ENCODE measurements at regions not wholly inside any gene's neighbourhood (a gene's known extent, or its start where the extent isn't known, plus 50 kb on each side); places are given as distances from the start of the nearest gene placed in this dataset.
"Not testable (repeated sequence)": the region's sequence is repeated elsewhere in the genome, so short reads cannot be mapped to it uniquely, and the experiment has no call there.

GRCh38 chr2:75375646-75376582 lies 176.6 kb upstream of the TACR1 start:
- POLR2A ChIA-PET = no interaction called here
- Histone ChIP-seq H3K27ac (ENCODE audit: control insufficient read depth, insufficient read depth) (no peak overlapping the region), H2AFZ (ENCODE audit: control insufficient read depth, low read depth, low read length) (no peak overlapping the region), H3K4me3 (no peak overlapping the region), H3K27me3 (replicated peaks in 1 of 2; ENCODE audit: control insufficient read depth in 2 of 2, insufficient read depth in 2 of 2, low read length in 1 of 2) (no peaks in the 10 kb centered on the region), H3K4me1 (ENCODE audit: control insufficient read depth, insufficient read depth, low read length) (no peaks in the 10 kb centered on the region), H3K36me3 (ENCODE audit: control insufficient read depth in 2 of 2, insufficient read depth in 2 of 2, low read length in 1 of 2) (no peaks in the 10 kb centered on the region; a peak in 1 of 4 replicates), H3K79me2 (ENCODE audit: control insufficient read depth, insufficient read depth, low read length) (no peaks in the 10 kb centered on the region), H4K20me1 (ENCODE audit: control insufficient read depth, insufficient read depth) (no peaks in the 10 kb centered on the region), H3K4me2 (ENCODE audit: control insufficient read depth, insufficient read depth) (no peak overlapping the region), H3K9me3 (replicated peaks; ENCODE audit: control insufficient read depth, insufficient read depth, low read length) (no peaks in the 10 kb centered on the region; the same call in 2 of the 3 replicates), H3K9ac (ENCODE audit: control insufficient read depth, insufficient read depth, low read length) (no peak overlapping the region)
- WGBS (ENCODE audit: insufficient coverage, insufficient replicate concordance, low lambda C conversion rate, missing lambda C conversion rate) = 68% methylated on average over 3 of the region's 3 CpGs
- SMC1A ChIA-PET (ENCODE audit: uncharacterized antibody, unreplicated experiment) = interaction anchor here (1.0 to 1.3 kb wide), 2 partner anchors 10 to 33 kb away, joined by 3 read pairs; no protein-coding TSS in a partner anchor
- TF ChIP-seq POLR2AphosphoS2 (IDR thresholded peaks at IDR 0.05; ENCODE audit: low read depth, low read length) (no peak), MAX (IDR thresholded peaks at IDR 0.05; ENCODE audit: low read depth, low read length) (no peak)
- DNase-seq (ENCODE audit: low read depth, low spot score) = no peak
- in situ Hi-C loops (cut with MboI) (no loop called here), intact Hi-C loops (cut with micrococcal nuclease; ENCODE audit: unreplicated experiment) (no loop called here)
- BruUV-seq (replicated peaks) = no TSS peak
- no peak for FAIRE-seq
- RAD21 ChIA-PET (ENCODE audit: unreplicated experiment) = interaction anchor here (0.7 kb wide), 1 partner anchor 105 kb away, joined by 3 read pairs; no protein-coding TSS in a partner anchor
- ATAC-seq = no peak
- CTCF ChIA-PET = interaction anchor here (1.0 kb wide), 1 partner anchor 20 kb away, joined by 3 read pairs; no protein-coding TSS in a partner anchor

GRCh38 chr2:75374414-75374957 lies 175.2 kb upstream of the TACR1 start:
- H2AFZ ChIP-seq (ENCODE audit: control insufficient read depth, low read depth, low read length); intact Hi-C loops (cut with micrococcal nuclease; ENCODE audit: unreplicated experiment); H3K4me2 ChIP-seq (ENCODE audit: control insufficient read depth, insufficient read depth); H3K27ac ChIP-seq (ENCODE audit: control insufficient read depth, insufficient read depth); DNase-seq (ENCODE audit: low read depth, low spot score); BruUV-seq (replicated peaks); H3K27me3 ChIP-seq (replicated peaks in 1 of 2; ENCODE audit: control insufficient read depth in 2 of 2, insufficient read depth in 2 of 2, low read length in 1 of 2); H3K4me1 ChIP-seq (ENCODE audit: control insufficient read depth, insufficient read depth, low read length); H4K20me1 ChIP-seq (ENCODE audit: control insufficient read depth, insufficient read depth); H3K9ac ChIP-seq (ENCODE audit: control insufficient read depth, insufficient read depth, low read length); RAD21 ChIA-PET (ENCODE audit: unreplicated experiment); ATAC-seq; H3K36me3 ChIP-seq (ENCODE audit: control insufficient read depth in 2 of 2, insufficient read depth in 2 of 2, low read length in 1 of 2); H3K4me3 ChIP-seq; H3K9me3 ChIP-seq (replicated peaks; ENCODE audit: control insufficient read depth, insufficient read depth, low read length); POLR2A ChIA-PET; in situ Hi-C loops (cut with MboI); FAIRE-seq; H3K79me2 ChIP-seq (ENCODE audit: control insufficient read depth, insufficient read depth, low read length): not testable (repeated sequence)
- WGBS (ENCODE audit: insufficient coverage, insufficient replicate concordance, low lambda C conversion rate, missing lambda C conversion rate) = 36% methylated on average over 6 of the region's 6 CpGs
- SMC1A ChIA-PET (ENCODE audit: uncharacterized antibody, unreplicated experiment) = interaction anchor here (0.9 kb wide), 1 partner anchor 31 kb away, joined by 3 read pairs; no protein-coding TSS in a partner anchor
- CTCF ChIA-PET = interaction anchor here (1.3 kb wide), 1 partner anchor 25 kb away, joined by 3 read pairs; no protein-coding TSS in a partner anchor

Data from GM12878 (cell line).